ENCODE measurements at regions not wholly inside any gene's neighbourhood (a gene's known extent, or its start where the extent isn't known, plus 50 kb on each side); places are given as distances from the start of the nearest gene placed in this dataset.

- no peaks in the 10 kb centered on the region for H3K4me1 ChIP-seq
- H2AFZ ChIP-seq, result no peak overlapping the region
- no peak overlapping the region for H3K4me2 ChIP-seq (ENCODE audit: low read length)
- no peak overlapping the region for H3K4me3 ChIP-seq (ENCODE audit: low read depth, low read length)
- no peaks in the 10 kb centered on the region for H3K36me3 ChIP-seq (ENCODE audit: control insufficient read depth, insufficient read depth, low read length)
- no peaks in the 10 kb centered on the region for H3K9me3 ChIP-seq (ENCODE audit: control insufficient read depth, low read length)
- no peak overlapping the region for H3K9ac ChIP-seq
- no peak overlapping the region for H3K27ac ChIP-seq
- H3K79me2 ChIP-seq, result no peaks in the 10 kb centered on the region
- no peaks in the 10 kb centered on the region for H3K27me3 ChIP-seq (ENCODE audit: control insufficient read depth, insufficient read depth, low read length)
- no peak for TF ChIP-seq CTCF (IDR thresholded peaks at IDR 0.05)
Observed at GRCh38 chr2:37507051-37507410, 162.6 kb downstream of the QPCT start.

DNA sequence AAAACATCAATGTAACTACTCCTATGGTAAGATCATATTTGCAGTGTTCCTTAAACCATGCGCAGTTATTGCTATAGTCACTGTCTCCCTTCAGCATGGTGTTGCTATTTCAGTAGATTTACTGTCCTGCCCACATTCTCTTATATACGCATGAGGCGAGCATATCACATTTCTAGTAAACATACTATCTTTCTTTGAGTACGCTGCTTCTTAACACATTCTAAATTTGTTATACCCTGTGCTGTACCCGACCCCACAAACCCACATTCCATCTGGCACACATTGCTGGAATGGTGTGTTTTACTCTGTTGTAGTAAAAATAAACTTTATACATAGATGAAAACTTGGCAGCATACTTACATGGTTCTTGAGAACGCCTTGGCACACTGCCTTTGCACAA is 163.3 kb downstream of the QPCT start:
- Histone ChIP-seq H3K27me3 (ENCODE audit: control insufficient read depth, insufficient read depth, low read length) (no peaks in the 10 kb centered on the region), H3K9ac (no peak overlapping the region), H3K4me3 (ENCODE audit: low read depth, low read length) (no peak overlapping the region), H3K9me3 (ENCODE audit: control insufficient read depth, low read length) (no peaks in the 10 kb centered on the region), H3K36me3 (ENCODE audit: control insufficient read depth, insufficient read depth, low read length) (no peaks in the 10 kb centered on the region), H3K4me1 (no peaks in the 10 kb centered on the region), H3K27ac (no peak overlapping the region), H3K4me2 (ENCODE audit: low read length) (no peak overlapping the region), H2AFZ (no peak overlapping the region), H3K79me2 (no peaks in the 10 kb centered on the region)
- no peak for TF ChIP-seq CTCF (IDR thresholded peaks at IDR 0.05)

DNA sequence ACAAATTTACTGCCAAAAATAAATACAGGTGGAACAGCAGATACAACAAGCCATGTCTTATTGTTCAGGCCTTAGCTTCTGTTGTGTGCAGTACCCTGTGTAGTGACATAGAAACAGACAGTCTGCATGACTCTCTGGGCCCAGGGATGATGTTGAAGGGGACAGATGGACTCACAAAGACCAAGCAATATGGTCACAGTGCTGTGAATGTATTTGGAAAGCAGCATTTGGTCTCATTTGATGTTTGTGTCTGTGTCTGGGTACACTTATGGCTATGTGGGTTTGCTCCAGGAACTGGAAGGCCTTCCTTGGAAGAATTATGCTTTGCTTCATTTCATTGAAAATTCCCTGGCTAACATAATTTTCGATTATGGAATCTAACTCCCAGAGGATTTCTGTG is 158.5 kb downstream of the CDC42EP3 start:
- no peak for TF ChIP-seq CTCF (IDR thresholded peaks at IDR 0.05)
- Histone ChIP-seq H3K4me3 (ENCODE audit: low read depth, low read length) (no peak overlapping the region), H3K4me1 (no peaks in the 10 kb centered on the region), H3K9me3 (ENCODE audit: control insufficient read depth, low read length) (no peaks in the 10 kb centered on the region), H3K79me2 (no peaks in the 10 kb centered on the region), H3K27ac (no peak overlapping the region), H3K27me3 (ENCODE audit: control insufficient read depth, insufficient read depth, low read length) (no peaks in the 10 kb centered on the region), H3K9ac (no peak overlapping the region), H3K4me2 (ENCODE audit: low read length) (no peak overlapping the region), H3K36me3 (ENCODE audit: control insufficient read depth, insufficient read depth, low read length) (no peaks in the 10 kb centered on the region), H2AFZ (no peak overlapping the region)

DNA sequence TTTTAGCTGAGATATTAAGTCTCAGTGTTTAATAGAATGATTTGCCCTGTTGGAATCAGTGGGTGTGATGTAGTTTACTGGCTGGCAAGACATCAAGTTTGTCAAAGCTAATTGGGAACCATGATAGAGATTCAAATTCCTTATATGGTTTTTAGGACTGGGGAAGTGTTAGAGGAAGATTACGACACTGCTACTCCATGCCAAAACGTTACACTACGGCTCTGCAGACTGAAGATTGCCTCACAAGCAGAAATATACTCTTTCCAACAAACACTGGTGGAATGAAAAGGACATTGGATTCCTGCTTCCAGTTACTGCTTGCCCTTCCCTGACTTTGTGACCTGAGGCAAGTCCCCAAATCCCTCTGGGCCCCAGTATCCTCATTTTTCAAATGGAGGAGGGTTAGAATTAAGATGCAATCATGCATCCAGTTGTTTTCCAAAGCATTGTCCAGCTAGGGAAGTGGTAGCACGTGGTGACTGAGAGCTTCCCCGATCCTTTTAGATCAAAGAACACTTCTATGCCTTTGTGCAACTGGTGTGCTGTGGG is 147.6 kb downstream of the CDC42EP3 start:
- Histone ChIP-seq H3K36me3 (ENCODE audit: control insufficient read depth, insufficient read depth, low read length) (no peaks in the 10 kb centered on the region), H3K9ac (no peak overlapping the region), H3K79me2 (no peaks in the 10 kb centered on the region), H3K27ac (no peak overlapping the region), H3K4me3 (ENCODE audit: low read depth, low read length) (no peak overlapping the region), H3K4me2 (ENCODE audit: low read length) (no peak overlapping the region), H2AFZ (no peak overlapping the region), H3K27me3 (ENCODE audit: control insufficient read depth, insufficient read depth, low read length) (no peaks in the 10 kb centered on the region), H3K9me3 (ENCODE audit: control insufficient read depth, low read length) (no peaks in the 10 kb centered on the region), H3K4me1 (no peaks in the 10 kb centered on the region)
- no peak for TF ChIP-seq CTCF (IDR thresholded peaks at IDR 0.05)

GRCh38 chr2:37526323-37526722 is 145.1 kb downstream of the CDC42EP3 start:
- no peaks in the 10 kb centered on the region for H3K27me3 ChIP-seq (ENCODE audit: control insufficient read depth, insufficient read depth, low read length)
- H3K79me2 ChIP-seq, result no peaks in the 10 kb centered on the region
- H3K9me3 ChIP-seq (ENCODE audit: control insufficient read depth, low read length), result no peaks in the 10 kb centered on the region
- H2AFZ ChIP-seq, result no peak overlapping the region
- no peak overlapping the region for H3K4me2 ChIP-seq (ENCODE audit: low read length)
- H3K4me1 ChIP-seq, result no peaks in the 10 kb centered on the region
- no peak for TF ChIP-seq CTCF (IDR thresholded peaks at IDR 0.05)
- H3K36me3 ChIP-seq (ENCODE audit: control insufficient read depth, insufficient read depth, low read length), result no peaks in the 10 kb centered on the region
- no peak overlapping the region for H3K27ac ChIP-seq
- H3K9ac ChIP-seq, result no peak overlapping the region
- no peak overlapping the region for H3K4me3 ChIP-seq (ENCODE audit: low read depth, low read length)

Data from parathyroid adenoma (tissue), 2 donors.